Activated T-cell treated with anti-CD3 and anti-CD28 coated beads, Interleukin-2, amount 50 U/mL, for 72 hours (primary cell): ENCODE measurements at regions not wholly inside any gene's neighbourhood (a gene's known extent, or its start where the extent isn't known, plus 50 kb on each side); places are given as distances from the start of the nearest gene placed in this dataset.

ENCODE experiments used
- ATAC-seq, 2 donors: fragments of 150-1000 bp; cut with Tn5 transposase; replicated peaks in 1 of 2; 2 replicates each; pipeline ENCODE4 v1.10.0; 2021; ENCODE audit warnings: moderate library complexity in 2 of 2, mild to moderate bottlenecking in 1 of 2
- DNase-seq, 2 donors: peaks; one replicate each; pipeline ENCODE4 v3.0.0; 2021 to 2022; ENCODE audit warnings: mixed read lengths in 1 of 2
- H3K27ac Mint-ChIP-seq: one replicate; pipeline ENCODE4 v1.8.0; 2022; ENCODE audit warnings: mild to moderate bottlenecking, moderate library complexity, mixed read lengths
- H3K27me3 Mint-ChIP-seq: one replicate; pipeline ENCODE4 v1.8.0; 2022; ENCODE audit warnings: low read depth, mixed read lengths
- H3K36me3 Mint-ChIP-seq, 2 donors: one replicate each; pipeline ENCODE4 v1.8.0; 2022; ENCODE audit warnings: mixed read lengths in 2 of 2, mild to moderate bottlenecking in 1 of 2; ENCODE audit not compliant: insufficient read depth in 2 of 2
- H3K4me1 Mint-ChIP-seq: one replicate; pipeline ENCODE4 v1.8.0; 2022; ENCODE audit warnings: low read depth, mixed read lengths
- H3K4me3 Mint-ChIP-seq, 2 donors: one replicate each; pipeline ENCODE4 v1.8.0; 2022; ENCODE audit warnings: mild to moderate bottlenecking in 2 of 2, mixed read lengths in 2 of 2, moderate library complexity in 2 of 2
- H3K9me3 Mint-ChIP-seq, 2 donors: one replicate each; pipeline ENCODE4 v1.8.0; 2022; ENCODE audit warnings: mixed read lengths in 2 of 2

DNA sequence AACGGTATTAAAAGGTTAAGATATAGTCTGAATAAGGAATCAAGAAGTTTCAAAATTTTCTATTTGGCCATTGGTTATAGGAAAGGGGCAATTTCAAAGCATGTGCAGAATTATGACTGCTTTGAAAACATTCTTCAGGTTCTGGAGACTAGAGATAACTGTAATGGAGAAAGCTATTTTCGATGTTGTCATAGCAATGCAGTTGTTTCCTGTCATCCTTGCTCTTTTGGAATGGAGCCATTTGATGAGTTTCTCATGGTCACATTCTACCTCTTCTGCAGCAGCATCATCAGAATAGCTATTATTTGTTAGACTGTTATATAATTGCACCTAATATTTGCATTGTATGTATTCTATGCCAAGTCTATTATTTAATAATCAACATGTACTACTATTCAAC, 368.2 kb upstream of the NR3C2 start:
- no peaks in the 10 kb centered on the region for H3K4me1 Mint-ChIP-seq
- no peak overlapping the region for H3K27ac Mint-ChIP-seq
- H3K4me3 Mint-ChIP-seq = no peak overlapping the region
- no peak for DNase-seq
- no peaks in the 10 kb centered on the region for H3K36me3 Mint-ChIP-seq
- H3K9me3 Mint-ChIP-seq = peaks cover 0 to 6% of the 10 kb centered on the region in 2 donors
- H3K27me3 Mint-ChIP-seq = no peaks in the 10 kb centered on the region
- ATAC-seq = no peak

DNA sequence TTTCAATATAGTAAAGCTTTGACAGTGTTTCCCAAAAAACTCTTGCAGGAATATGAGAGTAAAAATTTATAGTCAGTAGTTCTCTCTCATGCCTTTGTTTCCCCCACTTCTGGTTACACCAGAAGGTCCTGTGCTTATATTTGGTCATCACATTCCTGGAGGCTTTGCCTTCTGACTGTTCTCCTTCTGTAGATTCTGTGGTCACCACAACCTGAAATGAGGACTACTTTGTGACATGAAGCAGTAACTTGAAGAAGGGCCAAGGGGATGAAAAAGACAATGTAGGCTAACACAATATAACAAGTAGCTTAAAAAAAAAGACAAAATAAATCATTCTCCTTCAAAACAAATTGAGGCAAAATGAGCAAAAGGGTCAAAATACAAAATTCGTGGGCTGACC, 366.2 kb upstream of the NR3C2 start:
- no peak overlapping the region for H3K27ac Mint-ChIP-seq
- DNase-seq (no peak), ATAC-seq (no peak)
- H3K4me1 Mint-ChIP-seq = no peaks in the 10 kb centered on the region
- no peak overlapping the region for H3K4me3 Mint-ChIP-seq
- H3K9me3 Mint-ChIP-seq = peaks cover 0 to 1% of the 10 kb centered on the region in 2 donors
- no peaks in the 10 kb centered on the region for H3K27me3 Mint-ChIP-seq
- no peaks in the 10 kb centered on the region for H3K36me3 Mint-ChIP-seq

DNA sequence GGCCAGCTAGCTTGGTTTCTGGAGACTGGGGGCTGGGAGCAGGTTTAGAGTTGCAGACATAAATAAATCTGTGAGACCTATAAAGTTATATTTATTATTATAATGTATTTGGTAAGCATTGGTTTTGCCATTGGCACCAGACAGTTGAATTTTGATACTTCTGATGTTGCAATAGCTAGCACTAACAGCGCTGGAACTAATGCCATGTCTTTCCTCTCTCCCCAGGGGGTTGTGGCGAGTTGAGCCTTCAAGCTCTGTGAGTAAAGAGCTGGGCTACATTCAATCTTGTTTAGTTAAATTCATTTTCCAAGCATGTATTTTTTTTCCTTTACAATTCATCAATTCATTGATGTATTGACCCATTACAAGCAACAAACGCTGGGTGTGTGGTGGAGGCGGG, 358.7 kb upstream of the NR3C2 start:
- H3K9me3 Mint-ChIP-seq = no peaks in the 10 kb centered on the region
- H3K4me3 Mint-ChIP-seq = no peak overlapping the region
- ATAC-seq = no peak
- H3K27me3 Mint-ChIP-seq = no peaks in the 10 kb centered on the region
- no peaks in the 10 kb centered on the region for H3K4me1 Mint-ChIP-seq
- H3K27ac Mint-ChIP-seq = no peak overlapping the region
- no peaks in the 10 kb centered on the region for H3K36me3 Mint-ChIP-seq
- no peak for DNase-seq

DNA sequence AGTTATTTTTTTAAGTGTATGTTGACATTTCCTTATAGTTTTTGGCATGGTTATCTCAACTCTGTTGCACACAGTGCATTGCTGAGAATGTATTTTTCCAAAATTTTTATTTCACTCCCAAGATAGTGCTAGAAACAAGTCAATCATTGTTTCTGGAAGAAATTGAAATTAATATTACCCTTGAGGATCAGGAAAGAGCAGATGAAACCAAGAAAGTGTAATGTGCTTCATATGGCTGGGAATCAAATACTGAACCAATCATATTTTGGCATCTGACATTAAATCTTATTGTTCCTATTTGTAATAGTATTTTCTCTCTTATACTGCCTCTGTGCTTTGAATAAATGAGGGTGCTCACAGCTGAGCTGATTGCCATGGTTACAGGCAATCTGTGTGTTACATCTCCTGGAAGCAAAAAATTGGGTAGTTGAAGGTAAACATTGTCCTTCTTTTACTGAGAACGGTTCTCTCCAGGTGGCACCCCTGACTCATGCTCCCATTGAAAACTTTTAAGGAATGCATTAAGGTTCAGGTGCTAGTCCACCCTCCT, 358.2 kb upstream of the NR3C2 start:
- Mint-ChIP-seq H3K36me3 (no peaks in the 10 kb centered on the region), H3K9me3 (no peaks in the 10 kb centered on the region), H3K27me3 (no peaks in the 10 kb centered on the region), H3K27ac (no peak overlapping the region), H3K4me1 (no peaks in the 10 kb centered on the region), H3K4me3 (no peak overlapping the region)
- DNase-seq (no peak), ATAC-seq (no peak)

DNA sequence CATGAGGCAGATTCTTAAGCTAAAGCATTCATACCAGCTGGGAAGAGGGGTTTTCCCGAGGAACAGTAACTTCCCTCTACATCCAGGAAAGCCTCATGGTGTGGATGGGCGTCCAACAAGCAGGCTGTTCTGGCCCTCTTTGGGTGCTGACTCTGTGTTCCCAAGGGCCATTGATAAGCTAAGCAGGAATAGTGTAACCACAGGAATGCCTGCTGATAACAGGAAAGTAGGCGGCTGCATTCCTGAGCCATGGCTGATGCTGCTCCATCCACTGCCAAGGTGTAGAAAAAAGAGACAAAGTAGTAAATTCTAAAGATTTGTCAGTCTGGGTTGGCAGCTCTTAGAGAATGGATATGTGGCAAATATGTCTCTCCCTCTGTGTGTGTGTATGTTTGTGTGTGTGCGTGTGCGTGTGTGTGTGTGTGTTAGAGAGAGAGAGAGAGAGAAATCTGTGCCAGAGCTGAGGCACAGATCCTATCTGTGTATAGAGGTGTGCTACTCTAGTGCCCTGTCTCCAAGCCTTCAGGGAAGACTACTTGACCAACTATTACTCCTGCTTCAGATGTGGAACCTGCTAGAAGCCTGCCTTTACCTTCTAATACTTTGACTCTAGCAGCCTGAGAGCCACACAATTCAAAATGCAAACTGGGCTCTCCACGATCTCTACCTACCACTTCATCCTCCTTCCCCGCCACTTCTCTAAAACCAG, 353.1 kb upstream of the NR3C2 start:
- H3K4me3 Mint-ChIP-seq = no peak overlapping the region
- no peaks in the 10 kb centered on the region for H3K9me3 Mint-ChIP-seq
- DNase-seq (no peak), ATAC-seq (no peak)
- no peaks in the 10 kb centered on the region for H3K27me3 Mint-ChIP-seq
- H3K27ac Mint-ChIP-seq = no peak overlapping the region
- no peaks in the 10 kb centered on the region for H3K36me3 Mint-ChIP-seq
- H3K4me1 Mint-ChIP-seq = no peaks in the 10 kb centered on the region

DNA sequence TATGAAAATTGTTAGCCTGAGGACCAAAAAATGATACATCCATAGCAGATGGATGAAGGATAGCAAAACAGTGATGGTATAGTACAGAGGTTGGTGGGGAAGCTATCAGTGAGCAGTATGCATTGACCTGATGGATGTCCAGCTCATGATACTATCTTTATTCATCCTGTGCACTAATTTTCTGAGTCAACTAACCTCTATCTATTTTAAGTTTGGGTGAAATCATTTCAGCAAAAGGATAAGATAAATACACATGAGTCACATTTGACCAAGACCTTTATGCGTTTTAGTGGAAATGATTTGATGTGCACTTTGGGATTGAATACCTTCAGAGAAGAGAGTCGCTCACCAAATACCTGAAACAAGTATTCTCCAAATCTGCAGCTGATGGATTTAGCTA, 351.0 kb upstream of the NR3C2 start:
- H3K27ac Mint-ChIP-seq = no peak overlapping the region
- no peaks in the 10 kb centered on the region for H3K9me3 Mint-ChIP-seq
- DNase-seq (no peak), ATAC-seq (no peak)
- H3K4me3 Mint-ChIP-seq = no peak overlapping the region
- H3K36me3 Mint-ChIP-seq = no peaks in the 10 kb centered on the region
- no peaks in the 10 kb centered on the region for H3K27me3 Mint-ChIP-seq
- H3K4me1 Mint-ChIP-seq = no peaks in the 10 kb centered on the region

DNA sequence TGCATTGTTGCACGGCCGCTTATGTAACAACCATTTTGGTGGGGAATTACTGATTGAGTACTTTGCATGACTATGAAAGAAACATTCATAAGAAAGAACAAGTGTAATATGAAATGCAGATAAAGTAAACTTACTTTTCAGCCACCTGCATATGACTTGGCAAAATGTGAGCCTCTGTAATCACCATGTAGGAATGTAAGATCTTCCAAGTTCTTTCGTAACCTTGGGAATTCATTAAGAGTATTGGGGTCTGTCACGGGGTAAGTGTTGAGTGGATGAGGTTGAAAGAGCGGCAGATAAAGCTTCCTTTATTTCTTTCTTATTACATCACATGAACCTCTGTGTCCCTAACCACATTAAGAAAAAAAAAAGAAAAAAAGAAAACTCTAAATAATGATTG, 348.5 kb upstream of the NR3C2 start:
- Mint-ChIP-seq H3K27ac (no peak overlapping the region), H3K4me1 (no peaks in the 10 kb centered on the region)
- no peak for ATAC-seq

DNA sequence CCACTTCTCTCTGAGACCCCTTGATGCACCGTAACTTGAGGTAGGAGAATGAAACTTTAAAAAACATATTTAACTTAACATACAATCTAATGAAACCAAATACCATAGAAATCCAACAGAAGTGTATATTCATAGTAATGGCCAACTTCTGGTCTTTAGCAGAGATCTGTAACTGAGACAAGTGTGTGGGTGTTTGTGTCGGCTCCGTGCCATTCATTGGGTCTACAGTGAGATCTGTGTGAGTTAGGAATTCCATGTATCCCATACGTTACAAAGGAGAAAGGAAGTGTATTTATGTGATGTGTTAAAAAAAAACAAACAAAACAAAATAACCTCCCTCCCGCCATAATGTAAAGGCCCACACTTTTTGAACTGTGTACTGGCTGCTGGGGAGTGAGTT, 348.0 kb upstream of the NR3C2 start:
- ATAC-seq = no peak
- Mint-ChIP-seq H3K4me1 (no peaks in the 10 kb centered on the region), H3K27ac (no peak overlapping the region), H3K4me3 (no peak overlapping the region), H3K27me3 (no peaks in the 10 kb centered on the region), H3K9me3 (no peaks in the 10 kb centered on the region), H3K36me3 (no peaks in the 10 kb centered on the region)
- no peak for DNase-seq

More for the DNA sequence above, 348.5 kb upstream of the NR3C2 start:
- no peaks in the 10 kb centered on the region for H3K27me3 Mint-ChIP-seq
- H3K9me3 Mint-ChIP-seq = no peaks in the 10 kb centered on the region
- no peaks in the 10 kb centered on the region for H3K36me3 Mint-ChIP-seq
- DNase-seq = no peak
- H3K4me3 Mint-ChIP-seq = no peak overlapping the region

DNA sequence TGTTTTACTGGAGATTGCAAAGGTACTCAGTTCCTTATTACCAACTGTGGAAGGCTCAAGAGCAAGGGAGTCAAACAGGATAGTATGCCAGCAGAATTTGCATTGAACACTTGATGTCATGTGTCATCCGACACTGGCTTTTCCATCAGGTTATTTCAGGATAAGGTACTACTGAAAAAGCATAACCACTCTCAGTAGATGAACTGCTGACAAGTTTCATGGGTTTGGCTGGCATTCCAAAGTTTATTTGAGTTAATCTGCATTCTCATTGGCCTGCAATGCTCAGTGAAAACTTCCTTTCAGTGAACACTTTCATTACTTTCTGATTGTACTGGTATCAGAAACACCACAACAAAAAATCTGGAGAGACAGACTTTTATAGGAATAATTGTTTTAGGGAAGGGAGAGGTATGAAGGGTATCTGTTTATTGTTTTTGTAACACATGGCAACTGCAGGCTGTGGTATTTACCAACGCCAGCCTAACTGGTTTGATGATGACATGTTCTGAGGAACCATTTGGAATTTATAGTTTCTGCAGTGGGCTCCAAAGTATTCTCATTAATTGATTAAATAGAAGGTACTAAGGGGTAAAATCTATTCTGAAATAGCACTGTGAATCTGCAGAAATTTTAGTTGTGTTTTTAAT, 345.7 kb upstream of the NR3C2 start:
- Mint-ChIP-seq H3K4me1 (no peaks in the 10 kb centered on the region), H3K36me3 (no peaks in the 10 kb centered on the region)

DNA sequence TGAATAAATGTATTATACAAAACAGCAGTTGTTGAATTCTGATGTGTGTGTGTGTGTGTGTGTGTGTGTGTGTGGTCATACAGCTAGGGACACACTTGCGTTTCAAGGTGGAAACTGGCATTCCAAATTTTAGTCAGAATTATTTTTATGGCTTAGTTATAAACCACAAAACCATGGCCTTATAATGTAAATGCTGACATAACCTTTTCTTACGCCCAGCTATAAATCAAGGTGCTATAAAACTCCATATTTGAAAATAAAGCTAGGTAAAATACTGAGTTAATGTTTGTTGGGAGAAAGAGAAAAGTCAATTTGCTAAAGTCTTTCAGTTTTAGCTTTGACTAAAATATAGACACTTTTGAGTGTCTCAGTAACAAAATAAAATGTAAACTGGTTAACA, 345.1 kb upstream of the NR3C2 start:
- ATAC-seq (no peak), DNase-seq (no peak)
- H3K4me1 Mint-ChIP-seq = no peaks in the 10 kb centered on the region
- H3K4me3 Mint-ChIP-seq = no peak overlapping the region
- no peak overlapping the region for H3K27ac Mint-ChIP-seq
- H3K9me3 Mint-ChIP-seq = no peaks in the 10 kb centered on the region
- H3K36me3 Mint-ChIP-seq = no peaks in the 10 kb centered on the region
- no peaks in the 10 kb centered on the region for H3K27me3 Mint-ChIP-seq

More for the DNA sequence above, 345.7 kb upstream of the NR3C2 start:
- DNase-seq (no peak), ATAC-seq (no peak)
- Mint-ChIP-seq H3K4me3 (no peak overlapping the region), H3K27ac (no peak overlapping the region), H3K9me3 (no peaks in the 10 kb centered on the region), H3K27me3 (no peaks in the 10 kb centered on the region)

DNA sequence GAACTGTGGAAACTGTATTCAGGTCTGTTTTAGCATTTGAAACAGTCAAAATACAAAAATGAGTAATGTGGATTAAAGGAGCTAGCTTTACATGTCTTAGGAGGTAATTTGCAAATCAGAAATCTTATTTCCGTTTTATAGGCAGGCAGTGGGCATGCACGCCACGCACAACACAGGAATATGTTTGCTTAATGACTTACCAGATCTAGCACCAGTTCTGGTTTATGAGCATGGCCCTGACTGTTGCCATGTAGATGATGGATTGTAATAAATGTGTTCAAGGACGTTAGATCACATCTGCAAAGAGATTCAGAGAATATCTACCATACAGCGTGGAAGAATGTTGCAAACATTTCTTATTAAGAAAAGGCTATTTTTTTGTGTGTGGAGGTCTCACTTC, 344.5 kb upstream of the NR3C2 start:
- no peak for ATAC-seq
- H3K27ac Mint-ChIP-seq = no peak overlapping the region

DNA sequence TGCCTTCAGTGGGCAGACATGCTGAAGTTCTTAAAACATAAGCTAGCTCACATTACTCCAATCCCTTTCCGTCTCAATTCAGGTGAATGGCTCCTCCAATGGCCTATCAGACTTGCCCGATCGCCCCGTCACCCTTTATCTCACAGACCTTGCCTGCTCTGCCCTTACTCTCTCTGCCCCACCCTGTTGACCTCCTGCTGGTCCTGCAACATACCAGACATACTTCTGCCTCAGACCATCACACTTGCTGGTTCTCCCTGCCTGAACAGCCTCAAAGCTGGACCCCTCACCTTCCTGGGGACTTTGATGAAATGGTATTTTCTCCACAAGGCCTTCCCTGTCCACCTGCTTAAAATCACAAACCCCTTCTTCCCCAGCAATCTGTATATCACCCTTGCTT, 340.1 kb upstream of the NR3C2 start:
- no peak overlapping the region for H3K27ac Mint-ChIP-seq
- no peak for ATAC-seq
- no peak for DNase-seq
- no peaks in the 10 kb centered on the region for H3K9me3 Mint-ChIP-seq
- H3K4me3 Mint-ChIP-seq = no peak overlapping the region
- no peaks in the 10 kb centered on the region for H3K36me3 Mint-ChIP-seq
- H3K4me1 Mint-ChIP-seq = no peaks in the 10 kb centered on the region
- H3K27me3 Mint-ChIP-seq = no peaks in the 10 kb centered on the region

More for the DNA sequence above, 344.5 kb upstream of the NR3C2 start:
- Mint-ChIP-seq H3K36me3 (no peaks in the 10 kb centered on the region), H3K4me3 (no peak overlapping the region), H3K9me3 (no peaks in the 10 kb centered on the region), H3K4me1 (no peaks in the 10 kb centered on the region), H3K27me3 (no peaks in the 10 kb centered on the region)
- no peak for DNase-seq

DNA sequence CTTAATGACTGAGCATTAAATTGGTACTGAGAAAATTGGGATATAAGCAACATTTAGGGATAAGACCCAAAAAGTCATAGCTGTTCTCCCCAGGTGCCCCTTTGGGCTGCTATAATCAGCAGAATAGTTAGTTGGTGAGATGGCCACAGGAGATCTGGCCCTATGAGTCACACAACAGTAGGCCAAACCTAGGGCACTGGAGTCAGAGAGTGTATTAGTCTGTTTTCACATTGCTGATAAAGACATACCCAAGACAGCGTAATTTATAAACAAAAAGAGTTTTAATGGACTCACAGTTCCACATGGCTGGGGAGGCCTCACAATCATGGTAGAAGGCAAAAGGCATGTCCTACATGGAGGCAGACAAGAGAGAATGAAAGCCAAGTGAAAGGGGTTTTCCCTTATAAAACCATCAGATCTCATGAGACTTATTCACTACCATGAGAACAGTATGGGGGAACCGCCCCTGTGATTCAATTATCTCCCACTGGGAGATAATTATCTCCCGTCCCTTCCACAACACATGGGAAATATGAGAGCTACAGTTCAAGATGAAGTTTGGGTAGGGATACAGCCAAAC, 338.3 kb upstream of the NR3C2 start:
- Mint-ChIP-seq H3K4me3 (no peak overlapping the region), H3K36me3 (no peaks in the 10 kb centered on the region), H3K9me3 (no peaks in the 10 kb centered on the region), H3K27ac (no peak overlapping the region), H3K27me3 (no peaks in the 10 kb centered on the region), H3K4me1 (no peaks in the 10 kb centered on the region)
- ATAC-seq (no peak), DNase-seq (no peak)
